Nephron (organoid): ENCODE measurements at regions not wholly inside any gene's neighbourhood (a gene's known extent, or its start where the extent isn't known, plus 50 kb on each side); places are given as distances from the start of the nearest gene placed in this dataset.
A peak's percentile ranks its signal among the peaks of the same experiment; 100 is the strongest.

ENCODE experiments used
- H3K27ac Mint-ChIP-seq, 3 experiments: 2 replicates each; pipeline ENCODE4 v1.8.0; 2020; ENCODE audit warnings: mixed read lengths in 3 of 3, mild to moderate bottlenecking in 2 of 3, moderate library complexity in 1 of 3
- H3K27me3 Mint-ChIP-seq: 2 replicates; pipeline ENCODE4 v1.8.0; 2021; ENCODE audit warnings: low read depth, mild to moderate bottlenecking, moderate library complexity, mixed read lengths
- H3K36me3 Mint-ChIP-seq: 2 replicates; pipeline ENCODE4 v1.8.0; 2020; ENCODE audit warnings: low read depth, mixed read lengths
- H3K4me1 Mint-ChIP-seq: 2 replicates; pipeline ENCODE4 v1.8.0; 2020; ENCODE audit warnings: mixed read lengths
- H3K4me3 Mint-ChIP-seq, 3 experiments: 2 replicates each; pipeline ENCODE4 v1.8.0; 2020; ENCODE audit warnings: mild to moderate bottlenecking in 3 of 3, mixed read lengths in 3 of 3, moderate library complexity in 2 of 3
- H3K9me3 Mint-ChIP-seq: 2 replicates; pipeline ENCODE4 v1.8.0; 2020; ENCODE audit warnings: mixed read lengths
- CTCF ChIP-seq, 3 experiments: fragments of 200-600 bp; sonication (generic); IDR thresholded peaks; one replicate each; pipeline ENCODE4 v1.5.0; 2021; ENCODE audit warnings: antibody characterized with exemption in 3 of 3; ENCODE audit not compliant: unreplicated experiment in 3 of 3

DNA sequence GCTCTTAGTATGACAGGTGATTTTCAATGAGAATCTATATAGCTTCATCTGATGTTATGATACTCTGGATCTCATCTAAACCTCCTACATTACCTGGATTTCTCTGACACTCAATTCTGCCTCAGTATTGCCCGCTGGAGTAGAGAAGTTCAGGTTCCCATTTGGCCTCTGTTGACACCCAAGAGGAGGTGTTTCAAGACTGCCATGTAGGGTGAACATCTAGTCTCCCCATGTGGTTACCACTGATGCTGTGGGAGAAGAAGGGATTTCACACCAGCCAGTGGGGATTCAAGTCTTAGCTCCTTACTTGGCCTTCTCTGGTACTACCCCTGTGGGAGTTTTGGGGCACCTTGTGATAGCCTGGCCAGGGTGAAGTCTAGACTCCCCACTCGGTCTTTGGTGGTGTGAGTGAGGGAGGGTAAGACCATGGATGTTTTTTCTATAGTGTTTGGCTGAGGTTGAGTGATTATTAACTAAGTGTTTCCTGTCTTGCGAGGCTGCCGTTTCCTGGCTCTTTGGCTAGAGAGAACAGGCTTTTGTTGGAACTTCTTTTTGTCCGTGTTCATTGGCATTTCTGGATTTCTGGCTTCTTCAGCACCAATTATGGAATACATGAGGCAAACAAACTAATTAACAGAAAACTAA is 90.7 kb downstream of the RHOU start:
- peaks cover 15% of the 10 kb centered on the region for H3K27me3 Mint-ChIP-seq
- no peaks in the 10 kb centered on the region for H3K4me1 Mint-ChIP-seq
- no peak for TF ChIP-seq CTCF (IDR thresholded peaks at IDR 0.05; ENCODE audit: unreplicated experiment in 3 of 3)
- no peaks in the 10 kb centered on the region for H3K36me3 Mint-ChIP-seq
- no peak overlapping the region for H3K4me3 Mint-ChIP-seq
- peak overlapping the region in 2 of 3 experiments; percentile 12 to 70 for H3K27ac Mint-ChIP-seq
- H3K9me3 Mint-ChIP-seq = no peaks in the 10 kb centered on the region

DNA sequence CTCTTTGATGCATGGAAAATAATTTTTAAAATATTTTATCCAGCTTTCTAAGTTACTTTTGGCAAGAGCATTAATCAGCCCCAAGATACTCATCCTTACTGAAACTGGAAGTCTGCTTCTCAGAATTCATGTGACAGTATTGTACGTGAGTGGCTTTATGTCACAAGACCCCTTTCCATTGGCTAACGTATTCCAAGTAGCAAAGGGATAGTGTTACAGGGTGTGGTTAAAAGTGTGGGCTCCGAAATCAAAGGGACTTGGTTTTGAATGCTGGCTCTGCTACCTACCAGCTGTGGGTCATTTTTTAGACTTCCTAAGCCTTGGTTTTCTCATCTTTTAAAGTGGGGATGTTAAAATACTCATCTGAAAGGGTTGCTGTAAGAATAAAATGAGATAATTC is 91.7 kb downstream of the RHOU start:
- Mint-ChIP-seq H3K4me1 (no peaks in the 10 kb centered on the region), H3K27me3 (peaks cover 20% of the 10 kb centered on the region), H3K9me3 (no peaks in the 10 kb centered on the region), H3K4me3 (no peak overlapping the region), H3K36me3 (no peaks in the 10 kb centered on the region), H3K27ac (no peak overlapping the region)
- TF ChIP-seq CTCF (IDR thresholded peaks at IDR 0.05; ENCODE audit: unreplicated experiment in 3 of 3) = no peak

- H3K4me1 Mint-ChIP-seq = peaks cover 2% of the 10 kb centered on the region
- H3K36me3 Mint-ChIP-seq = no peaks in the 10 kb centered on the region
- no peaks in the 10 kb centered on the region for H3K9me3 Mint-ChIP-seq
- no peak overlapping the region for H3K4me3 Mint-ChIP-seq
- TF ChIP-seq CTCF (IDR thresholded peaks at IDR 0.05; ENCODE audit: unreplicated experiment in 3 of 3) = no peak
- H3K27ac Mint-ChIP-seq = no peak overlapping the region
- H3K27me3 Mint-ChIP-seq = peaks cover 20% of the 10 kb centered on the region
These were observed 92.9 kb downstream of the RHOU start for GRCh38 chr1:228828151-228828550.

DNA sequence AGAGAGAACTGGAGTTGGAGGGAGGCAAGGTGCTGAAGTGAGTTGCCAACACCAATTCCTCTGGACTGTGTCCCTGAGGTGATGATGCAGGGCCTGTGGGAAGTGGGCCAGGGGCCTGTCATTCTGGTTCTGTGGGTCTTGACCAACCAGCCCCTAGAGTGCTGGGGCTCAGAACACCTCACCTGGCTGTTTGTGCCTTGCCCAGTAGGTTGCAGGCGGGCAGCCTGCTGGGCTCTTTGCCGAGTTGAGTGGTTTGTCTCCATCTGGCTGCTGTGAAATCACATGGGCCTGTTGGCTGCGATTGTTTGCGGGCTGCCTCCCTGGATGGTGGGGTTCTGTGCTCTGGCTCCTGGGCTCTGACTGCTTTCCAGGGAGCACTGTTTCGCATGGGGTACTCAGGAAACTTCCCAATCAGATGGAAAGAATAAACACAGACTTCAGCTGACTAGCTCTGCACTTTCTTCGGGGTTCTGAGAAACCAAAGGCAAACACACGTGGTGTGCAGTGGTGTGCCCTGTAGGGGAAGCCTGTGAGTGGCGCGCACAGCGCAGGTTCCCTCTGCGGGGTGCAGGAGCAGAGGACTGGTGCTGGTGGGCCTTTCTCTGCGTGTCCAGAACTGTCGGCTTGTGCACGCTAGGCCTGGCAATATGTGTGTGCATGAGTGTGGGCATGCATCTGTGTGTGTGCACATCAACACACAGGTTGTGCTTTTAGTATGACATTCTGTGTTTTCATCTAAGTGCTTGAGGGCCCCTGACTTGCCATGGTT is 95.1 kb downstream of the RHOU start:
- Mint-ChIP-seq H3K27ac (no peak overlapping the region), H3K9me3 (no peaks in the 10 kb centered on the region), H3K27me3 (peaks cover 30% of the 10 kb centered on the region), H3K4me3 (no peak overlapping the region), H3K4me1 (peaks cover 20% of the 10 kb centered on the region), H3K36me3 (no peaks in the 10 kb centered on the region)
- TF ChIP-seq CTCF (IDR thresholded peaks at IDR 0.05; ENCODE audit: unreplicated experiment in 3 of 3) = no peak

GRCh38 chr1:228830954-228831481 is 95.7 kb downstream of the RHOU start:
- no peak for TF ChIP-seq CTCF (IDR thresholded peaks at IDR 0.05; ENCODE audit: unreplicated experiment in 3 of 3)
- Mint-ChIP-seq H3K9me3 (no peaks in the 10 kb centered on the region), H3K4me1 (peaks cover 20% of the 10 kb centered on the region), H3K27ac (peak overlapping the region in 2 of 3 experiments; percentile 2 to 45), H3K27me3 (peaks cover 33% of the 10 kb centered on the region), H3K36me3 (no peaks in the 10 kb centered on the region), H3K4me3 (no peak overlapping the region)
